HFF-Myc (cell line): ENCODE measurements at regions not wholly inside any gene's neighbourhood (a gene's known extent, or its start where the extent isn't known, plus 50 kb on each side); places are given as distances from the start of the nearest gene placed in this dataset.

Experiments
- DNase-seq: peaks from one replicate; pipeline ENCODE4 v3.0.0-alpha.2; 2011; ENCODE audit warnings: low read depth; ENCODE audit errors: extremely low read depth
- H3K4me3 ChIP-seq: replicated peaks from 2 replicates; pipeline ENCODE4 v1.5.1; 2011; ENCODE audit warnings: low read depth, mild to moderate bottlenecking, control low read depth, low read length
- CTCF ChIP-seq: IDR thresholded peaks from 2 replicates; pipeline ENCODE4 v1.5.1; 2012; ENCODE audit warnings: mild to moderate bottlenecking, low read depth, low read length, control low read depth; ENCODE audit errors: missing control alignments

DNA sequence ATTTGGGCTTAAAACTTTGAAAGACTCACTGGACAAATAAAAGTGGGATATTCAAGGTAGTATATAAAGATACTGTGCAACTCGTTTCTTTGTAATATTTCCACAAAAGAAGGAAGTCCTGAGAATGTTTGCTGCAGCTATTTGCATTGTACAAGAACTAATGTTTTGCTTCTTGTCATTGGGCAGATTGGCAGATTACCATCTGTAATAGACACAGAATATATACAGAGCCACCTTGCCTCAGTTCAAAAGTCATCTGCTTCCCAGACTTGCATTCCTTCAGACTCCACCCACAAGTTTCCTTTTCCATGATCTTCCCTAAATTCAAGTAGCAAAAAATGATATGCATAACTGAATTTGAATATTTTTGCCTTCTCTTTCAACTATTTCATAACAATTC is 145.1 kb downstream of the EFNB2 start:
- TF ChIP-seq CTCF: no peak
- DNase-seq: no peak
- H3K4me3 ChIP-seq: no peak overlapping the region

GRCh38 chr13:106385654-106386053 is 149.8 kb downstream of the EFNB2 start:
- no peak for TF ChIP-seq CTCF
- H3K4me3 ChIP-seq: no peak overlapping the region
- no peak for DNase-seq

GRCh38 chr13:106384516-106384915 is 150.9 kb downstream of the EFNB2 start:
- H3K4me3 ChIP-seq: no peak overlapping the region
- no peak for TF ChIP-seq CTCF
- DNase-seq: no peak

- TF ChIP-seq CTCF: no peak
- no peak overlapping the region for H3K4me3 ChIP-seq
- DNase-seq: no peak
Observed at GRCh38 chr13:106383791-106384190, 151.7 kb downstream of the EFNB2 start.

DNA sequence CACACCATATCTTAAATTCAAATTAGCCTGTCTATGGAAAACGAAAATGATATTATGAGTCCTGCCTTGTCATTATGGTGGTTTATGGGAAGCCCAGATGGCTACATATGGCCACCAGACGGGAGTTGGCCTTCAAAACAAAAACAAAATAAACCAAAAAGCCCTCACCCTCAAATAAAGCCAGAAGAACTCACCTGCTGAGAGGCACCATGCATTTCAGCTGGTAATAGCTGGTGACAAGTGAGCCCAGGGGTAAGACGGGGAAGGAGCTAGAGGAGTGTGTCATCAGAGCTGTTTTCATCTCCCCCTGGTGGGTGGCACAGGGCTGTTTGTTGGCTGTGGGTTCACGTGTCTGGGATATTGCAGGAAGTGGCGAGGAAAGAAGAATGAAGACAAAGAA is 152.9 kb downstream of the EFNB2 start:
- peak; percentile 23 for TF ChIP-seq CTCF
- no peak overlapping the region for H3K4me3 ChIP-seq
- DNase-seq: no peak

DNA sequence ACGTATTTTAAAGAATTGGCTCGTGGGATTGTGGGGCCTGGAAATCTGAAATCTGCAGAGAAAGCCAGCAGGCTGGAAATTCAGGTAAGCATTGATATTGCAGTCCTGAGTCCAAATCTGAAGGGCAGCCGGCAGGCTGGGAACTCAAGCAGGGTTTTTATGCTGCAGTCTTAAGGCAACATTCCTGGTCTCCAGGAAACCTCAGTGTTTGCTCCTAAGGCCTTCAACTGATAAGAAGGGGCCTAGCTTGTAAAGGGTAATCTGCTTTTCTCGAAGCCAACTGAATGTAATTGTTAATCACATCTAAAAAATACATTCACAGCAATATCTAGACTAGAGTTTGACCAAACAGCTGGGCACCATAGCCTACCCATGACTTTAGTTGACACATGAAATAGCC is 154.4 kb downstream of the EFNB2 start:
- no peak overlapping the region for H3K4me3 ChIP-seq
- no peak for TF ChIP-seq CTCF
- DNase-seq: no peak

DNA sequence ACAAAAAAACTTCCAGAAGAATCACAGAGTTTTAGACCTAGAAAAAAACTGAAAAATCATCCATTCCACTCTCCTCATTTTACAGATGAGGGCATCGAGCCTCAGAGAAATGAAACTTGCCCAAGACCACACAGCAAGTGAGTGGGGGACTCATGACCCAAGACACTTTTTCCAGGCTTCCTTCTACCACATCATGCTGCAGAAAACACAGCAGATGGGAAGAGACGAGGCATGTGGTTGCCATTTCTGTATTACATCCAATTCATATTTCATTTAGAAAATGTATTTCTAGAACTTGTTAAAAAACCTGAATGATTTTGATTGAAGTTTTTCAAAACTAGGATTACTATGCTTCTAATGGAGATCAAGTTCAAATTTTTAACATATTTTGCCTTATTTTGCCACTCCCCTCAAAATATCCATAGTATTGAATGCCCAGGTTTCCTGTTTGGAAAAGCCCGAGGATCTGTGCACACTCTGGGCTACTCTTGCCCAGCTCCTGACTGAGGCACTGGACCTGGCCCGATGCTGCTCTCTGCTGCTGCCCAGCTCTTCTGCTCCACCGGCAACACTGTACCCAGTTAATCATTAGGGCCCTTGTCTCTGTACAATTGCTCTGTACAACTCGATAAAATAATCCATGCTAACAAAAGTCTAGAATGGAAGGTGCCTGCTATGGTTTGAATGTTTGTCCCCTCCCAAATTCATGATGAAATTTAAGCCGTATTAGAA is 157.4 kb downstream of the EFNB2 start:
- H3K4me3 ChIP-seq: no peak overlapping the region
- no peak for DNase-seq
- no peak for TF ChIP-seq CTCF
